HG02840 (cell line): ENCODE measurements at regions not wholly inside any gene's neighbourhood (a gene's known extent, or its start where the extent isn't known, plus 50 kb on each side); places are given as distances from the start of the nearest gene placed in this dataset.

Source experiments
- ATAC-seq: cut with Tn5 transposase; IDR thresholded peaks from one replicate; pipeline ENCODE4 v1.9.1; 2021; ENCODE audit warnings: mild to moderate bottlenecking, moderate library complexity, moderate number of reproducible peaks; ENCODE audit not compliant: unreplicated experiment, low FRiP score

DNA sequence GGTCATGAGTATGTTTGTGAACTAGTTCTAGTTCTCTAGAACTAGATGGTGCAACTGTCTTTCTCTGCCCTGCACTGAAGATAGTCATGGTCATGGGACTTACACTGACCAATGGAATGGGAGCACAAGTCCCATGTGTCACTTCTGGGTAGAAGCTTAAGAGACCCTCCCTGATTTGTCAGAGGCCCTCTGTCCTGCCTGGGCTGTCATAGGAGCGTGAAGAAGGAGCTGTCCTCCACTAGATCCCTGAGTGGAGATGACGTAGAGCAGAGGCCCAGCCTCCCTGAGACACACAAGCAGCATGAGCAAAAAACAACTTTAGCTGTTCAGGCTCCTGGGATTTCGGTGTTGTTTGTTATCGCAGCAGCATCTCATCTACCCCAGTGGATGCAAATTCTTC lies 514.5 kb downstream of the PREX1 start:
- no peak for ATAC-seq

DNA sequence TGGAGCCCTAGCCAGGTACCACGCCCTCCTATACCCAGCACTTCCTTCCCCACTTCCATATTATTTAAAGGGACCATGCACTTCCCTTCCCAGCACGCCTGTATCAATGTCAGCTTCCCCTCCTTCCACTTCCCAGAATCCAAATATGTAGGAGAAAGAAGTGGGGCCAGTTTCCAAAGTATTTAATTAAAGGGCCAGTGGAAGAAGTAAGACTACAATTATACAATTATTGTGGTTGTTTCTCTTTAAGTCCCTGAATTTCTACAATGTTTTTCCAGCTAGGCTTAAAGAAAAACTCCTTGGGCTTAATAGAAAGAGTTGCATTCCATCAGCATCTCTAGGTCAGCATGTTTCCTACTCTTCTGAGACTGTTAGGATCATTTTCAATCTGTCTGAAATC lies 515.8 kb downstream of the PREX1 start:
- no peak for ATAC-seq

GRCh38 chr20:48310305-48310704 lies 517.5 kb downstream of the PREX1 start:
- ATAC-seq = no peak

GRCh38 chr20:48309293-48309692 lies 518.5 kb downstream of the PREX1 start:
- no peak for ATAC-seq

GRCh38 chr20:48308882-48309281 lies 518.9 kb downstream of the PREX1 start:
- no peak for ATAC-seq

- ATAC-seq = no peak
These were observed 519.5 kb downstream of the PREX1 start for GRCh38 chr20:48308232-48308781.

DNA sequence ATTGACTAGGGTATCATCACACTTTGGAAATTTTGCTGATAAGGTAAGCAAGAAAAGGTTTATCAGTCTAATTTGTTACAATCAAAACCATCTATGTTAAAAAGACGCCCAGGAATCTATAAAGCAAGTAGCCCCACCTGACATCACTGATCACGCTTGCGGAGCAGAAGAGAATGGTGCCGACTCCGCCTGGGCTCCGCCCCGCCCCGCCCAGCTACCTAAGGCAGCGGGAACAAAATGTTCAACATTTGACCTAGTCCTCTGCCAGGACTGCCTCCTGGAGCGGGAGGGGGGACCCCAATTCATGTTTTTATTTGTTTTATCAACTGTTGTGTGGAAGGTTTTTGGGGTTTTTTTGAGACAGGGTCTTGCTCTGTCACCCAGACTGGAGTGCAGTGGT lies 520.5 kb downstream of the PREX1 start:
- no peak for ATAC-seq

DNA sequence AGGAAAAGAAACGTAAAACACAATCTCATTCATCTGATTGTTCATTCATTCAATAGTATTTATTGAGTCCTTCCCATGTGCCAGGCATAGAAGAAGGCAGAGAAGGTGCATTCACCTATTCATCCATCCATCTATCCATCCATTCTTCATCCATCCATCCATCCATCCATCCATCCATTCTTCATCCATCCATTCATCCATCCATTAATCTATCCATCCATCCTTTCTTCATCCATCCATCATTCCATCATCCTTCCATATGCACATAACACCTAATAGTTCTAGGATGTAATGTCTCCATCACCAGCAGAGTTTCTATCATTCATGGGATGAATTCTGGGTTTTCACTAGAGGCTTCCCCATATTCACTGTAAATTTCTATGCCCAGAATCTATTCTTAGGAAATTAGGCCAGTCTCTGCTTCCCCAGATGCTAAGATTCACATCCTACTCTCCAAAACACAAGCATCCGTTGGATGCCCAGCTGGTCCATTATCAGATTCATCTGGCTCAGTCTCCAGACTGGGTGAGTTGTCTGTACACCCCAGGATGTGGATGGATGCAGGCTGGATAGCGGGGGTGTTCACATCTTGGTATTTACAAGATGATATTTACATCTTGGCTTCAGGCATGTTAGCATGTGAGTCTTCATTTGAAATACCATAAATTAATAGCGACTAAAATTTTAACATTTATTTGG lies 517.7 kb upstream of the SULF2 start:
- ATAC-seq = no peak

GRCh38 chr20:48302149-48302548 lies 516.9 kb upstream of the SULF2 start:
- no peak for ATAC-seq

DNA sequence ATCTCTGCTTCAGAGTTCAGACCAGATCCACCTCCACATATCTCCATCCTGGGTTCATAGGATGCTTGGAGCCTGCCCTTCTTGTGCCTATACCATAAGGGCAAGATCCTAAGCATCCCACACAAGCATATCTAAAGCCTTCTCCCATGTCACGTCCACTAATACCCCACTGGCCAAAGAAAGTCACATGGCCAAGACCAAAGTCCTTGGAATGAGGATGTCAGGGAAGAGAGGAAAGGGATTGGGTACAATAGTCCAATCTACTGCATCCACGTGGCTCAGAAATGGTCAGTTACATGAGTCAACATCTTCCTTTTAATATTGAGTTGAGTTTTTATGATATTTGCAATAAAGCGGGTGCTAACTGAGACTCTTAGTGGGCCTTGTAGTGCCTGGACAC lies 515.9 kb upstream of the SULF2 start:
- no peak for ATAC-seq

GRCh38 chr20:48300529-48300928 lies 515.2 kb upstream of the SULF2 start:
- ATAC-seq = no peak

DNA sequence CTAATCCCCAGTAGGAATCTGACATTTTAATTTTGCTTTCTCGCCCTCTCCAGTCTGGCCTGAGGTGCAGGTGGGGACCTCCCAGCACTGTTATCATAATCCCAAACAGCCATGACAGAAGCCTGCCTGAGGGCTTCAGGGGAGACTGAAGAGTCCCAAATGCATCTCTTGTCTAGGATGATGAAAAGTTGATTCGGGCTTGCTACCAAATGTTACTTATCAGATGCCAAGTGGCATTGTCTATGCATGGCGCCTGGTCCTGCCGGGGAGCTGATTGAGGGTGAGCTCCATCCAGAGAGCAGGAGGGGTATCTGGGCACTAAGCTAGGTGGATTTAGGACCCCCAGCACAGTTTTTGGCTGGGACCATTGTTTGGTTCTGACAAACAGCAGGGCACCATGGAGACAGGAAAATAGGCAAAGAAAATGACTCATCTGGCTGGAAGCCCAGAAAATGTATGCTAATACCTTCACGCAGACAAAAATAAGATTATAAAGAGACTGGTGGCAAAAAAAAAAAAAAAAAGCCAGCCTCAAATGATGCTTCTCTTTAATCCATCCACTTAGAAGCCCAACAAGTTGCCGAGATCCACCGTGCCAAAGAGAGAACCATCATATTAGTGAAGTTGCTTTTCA lies 513.7 kb upstream of the SULF2 start:
- ATAC-seq = no peak

DNA sequence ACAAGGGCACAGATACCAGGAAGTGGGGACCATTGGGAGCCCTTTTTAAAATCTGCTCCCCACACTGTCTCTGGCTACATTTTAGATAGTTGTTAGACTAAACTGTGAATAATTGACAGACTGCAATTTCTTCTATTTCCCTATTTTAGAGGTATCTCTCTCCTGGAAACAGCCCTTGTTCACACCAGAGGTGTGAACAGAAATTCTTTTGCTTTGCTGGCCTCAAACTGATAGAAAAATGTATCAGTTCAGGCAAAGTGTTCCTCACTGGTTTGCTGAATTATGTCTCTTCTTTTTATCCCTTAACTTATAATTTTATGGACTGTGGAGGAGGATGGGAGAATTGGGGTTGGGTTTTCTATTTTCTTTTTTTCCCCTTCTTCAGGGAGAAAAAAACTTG lies 513.2 kb upstream of the SULF2 start:
- ATAC-seq = no peak

DNA sequence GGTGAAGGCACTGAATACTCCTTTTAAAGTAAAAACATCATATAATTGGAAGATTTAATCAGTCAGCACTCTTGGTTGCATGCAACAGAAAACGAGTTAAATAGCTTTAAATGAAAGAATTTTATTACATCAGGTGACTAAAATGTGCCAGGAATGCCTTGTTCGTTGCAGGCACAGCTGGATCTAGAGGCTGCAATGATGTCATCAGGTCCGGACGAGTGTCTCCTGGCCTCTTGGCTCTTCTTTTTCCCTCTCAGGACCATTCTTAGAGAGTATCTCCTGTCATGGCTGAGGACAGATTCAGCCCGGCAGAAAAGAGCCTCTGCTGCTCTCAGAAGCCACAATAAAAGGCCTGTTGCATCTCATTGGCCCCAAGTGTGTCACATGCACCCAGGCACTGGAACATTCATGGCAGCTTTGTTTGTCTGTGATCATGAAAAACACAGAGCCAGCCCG lies 510.7 kb upstream of the SULF2 start:
- no peak for ATAC-seq

DNA sequence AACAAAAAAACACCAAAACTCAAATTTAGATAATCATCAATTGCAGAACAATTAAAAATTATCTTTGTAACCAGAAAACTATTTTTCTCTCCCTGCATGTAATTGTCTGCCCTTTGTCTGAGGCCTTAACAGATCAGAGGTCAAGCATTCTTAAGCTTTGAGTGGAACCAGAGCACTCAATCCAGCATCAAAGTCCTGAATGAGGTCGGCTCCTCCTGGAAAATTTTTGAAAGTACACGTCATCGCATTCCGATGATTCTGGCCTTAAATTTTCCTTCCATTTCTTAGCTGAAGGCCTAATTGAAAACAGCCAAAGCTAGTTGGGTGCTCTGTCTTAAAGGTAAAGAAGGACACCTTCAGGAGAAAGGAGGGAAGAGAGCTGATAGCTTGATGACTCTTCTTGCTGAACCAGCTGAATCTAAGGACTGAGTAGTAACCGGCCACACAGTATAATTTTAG lies 510.2 kb upstream of the SULF2 start:
- no peak for ATAC-seq

GRCh38 chr20:48294942-48295341 lies 509.7 kb upstream of the SULF2 start:
- no peak for ATAC-seq

GRCh38 chr20:48294196-48294595 lies 508.9 kb upstream of the SULF2 start:
- no peak for ATAC-seq

DNA sequence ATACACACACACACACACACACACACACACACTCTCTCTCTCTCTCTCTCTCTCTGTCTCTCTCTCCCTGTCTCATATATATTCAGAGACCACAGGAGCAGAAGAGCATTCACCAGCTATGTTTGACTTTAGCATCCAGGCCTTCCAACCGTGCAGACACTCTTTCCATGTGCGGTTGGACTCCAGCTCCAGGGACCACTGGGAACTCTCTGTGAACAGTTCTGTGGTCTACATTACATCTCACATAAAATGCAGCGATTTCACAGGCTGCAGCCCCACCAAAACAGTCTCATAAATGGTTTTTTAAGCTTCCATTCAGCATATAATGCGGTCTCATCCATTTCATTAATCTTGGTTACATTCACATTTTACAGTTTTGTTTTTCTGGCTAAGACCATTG lies 508.4 kb upstream of the SULF2 start:
- ATAC-seq = no peak

GRCh38 chr20:48292806-48293205 lies 507.5 kb upstream of the SULF2 start:
- ATAC-seq = no peak

DNA sequence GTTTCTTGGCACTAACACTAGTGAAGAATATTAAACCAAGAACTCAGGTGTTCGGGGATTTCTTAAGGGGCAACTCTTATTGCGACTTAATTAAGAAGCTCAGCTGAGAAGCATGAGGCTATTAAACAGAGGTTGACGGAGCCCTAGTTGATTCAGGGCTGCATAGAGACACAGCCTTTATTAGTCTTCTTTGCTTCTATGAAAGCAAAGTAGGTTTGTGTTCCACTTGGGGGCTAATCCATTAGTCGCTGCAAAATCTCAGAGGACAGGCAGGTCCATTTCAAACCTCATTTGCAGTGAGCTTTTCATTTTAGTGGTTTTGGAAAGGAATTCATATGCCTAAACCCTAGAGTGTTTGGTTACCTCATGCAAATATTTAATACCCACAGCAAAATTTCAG lies 506.6 kb upstream of the SULF2 start:
- ATAC-seq = no peak

- ATAC-seq = no peak
These were observed 503.7 kb upstream of the SULF2 start for GRCh38 chr20:48288930-48289507.
